COLO829 (cell line): ENCODE measurements at regions not wholly inside any gene's neighbourhood (a gene's known extent, or its start where the extent isn't known, plus 50 kb on each side); places are given as distances from the start of the nearest gene placed in this dataset.
"Not testable (repeated sequence)": the region's sequence is repeated elsewhere in the genome, so short reads cannot be mapped to it uniquely, and the experiment has no call there.

ENCODE experiments used
- DNase-seq: peaks from one replicate; pipeline ENCODE4 v3.0.0; 2012; ENCODE audit warnings: low spot score

DNA sequence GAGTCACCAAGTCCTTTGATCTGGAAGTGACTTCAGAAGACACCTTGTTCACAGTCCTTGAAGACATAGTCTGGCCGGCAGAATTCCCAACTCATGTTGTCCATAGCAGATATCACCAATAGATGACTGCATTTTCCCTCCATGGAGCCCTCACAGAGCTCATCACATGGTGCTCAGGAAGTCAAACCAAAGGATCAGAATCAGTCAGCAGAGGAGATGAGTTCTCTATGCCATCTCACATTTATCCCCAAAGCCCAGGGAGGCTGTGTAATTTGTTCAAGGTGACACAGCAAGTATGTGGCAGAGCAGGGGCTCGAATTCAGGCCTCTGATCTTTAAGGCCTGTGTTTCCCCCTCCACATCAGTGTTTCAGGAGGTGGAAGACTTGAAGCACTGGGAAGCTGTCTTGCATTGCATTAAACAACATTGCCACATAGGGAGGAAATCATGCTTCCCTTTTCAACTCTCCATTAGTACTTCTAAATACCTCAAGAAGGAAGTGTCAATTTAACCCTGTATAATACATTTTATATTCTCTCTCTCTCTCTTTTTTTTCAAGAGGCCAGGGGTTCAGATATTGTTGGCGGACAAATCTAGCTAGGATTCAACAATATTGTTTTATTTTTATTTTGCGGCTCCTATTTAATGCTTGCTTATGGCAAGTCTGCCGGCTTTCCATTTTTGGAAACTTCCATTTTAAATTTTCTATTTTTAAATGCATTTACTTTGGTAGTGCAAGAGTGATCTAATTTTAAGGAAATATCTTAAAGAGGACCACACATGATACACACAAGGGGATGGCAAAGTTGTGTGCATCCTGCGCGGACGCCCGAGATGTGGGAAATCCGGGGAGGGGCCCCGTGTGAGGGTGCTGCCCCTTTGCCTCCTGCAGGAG is 61.9 kb downstream of the NPIPB5 start:
- not testable (repeated sequence) for DNase-seq

- not testable (repeated sequence) for DNase-seq
Observed at GRCh38 chr16:22573225-22573530, 62.5 kb downstream of the NPIPB5 start.

DNA sequence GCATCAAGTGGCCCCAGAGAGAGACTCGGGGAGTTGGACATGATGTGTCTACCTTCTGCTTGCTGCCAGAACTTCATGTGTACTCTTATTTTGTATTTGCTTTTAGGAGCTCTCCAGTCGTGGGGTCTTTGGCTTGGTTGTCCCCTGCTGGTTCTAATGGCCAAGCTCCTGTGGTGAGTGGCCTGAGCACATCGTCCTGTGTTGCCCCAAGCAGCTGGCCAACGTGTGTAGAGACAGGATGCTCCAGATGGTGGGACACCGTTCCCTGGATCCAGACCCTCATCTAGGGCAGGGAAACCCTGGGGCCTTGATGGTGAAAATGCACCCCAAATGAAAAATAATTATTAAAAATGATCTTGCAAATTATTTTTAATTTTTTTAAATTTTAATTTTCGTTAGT is 65.8 kb downstream of the NPIPB5 start:
- not testable (repeated sequence) for DNase-seq

- DNase-seq = not testable (repeated sequence)
Observed at GRCh38 chr16:22583195-22583594, 72.5 kb downstream of the NPIPB5 start.

GRCh38 chr16:22584459-22584858 is 73.8 kb downstream of the NPIPB5 start:
- not testable (repeated sequence) for DNase-seq

DNA sequence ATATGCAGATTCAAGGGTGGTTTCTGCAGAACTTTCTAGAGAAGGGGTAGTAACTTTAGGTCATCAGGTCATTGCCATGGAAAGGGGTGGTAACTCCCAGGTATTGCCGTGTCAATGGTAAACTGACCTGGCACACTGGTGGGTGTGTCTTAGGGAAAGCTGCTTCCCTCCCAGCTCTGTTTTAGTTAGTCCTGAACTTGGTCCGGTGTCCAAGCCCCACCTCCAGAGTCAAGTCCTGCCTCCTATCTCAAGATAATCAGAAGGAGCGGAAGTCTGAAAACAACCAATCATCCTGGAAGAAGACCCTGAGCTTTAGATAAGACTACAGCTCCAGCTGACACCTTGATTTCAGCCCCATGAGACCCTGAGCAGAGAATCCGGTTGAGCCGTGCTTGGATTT is 74.2 kb downstream of the NPIPB5 start:
- not testable (repeated sequence) for DNase-seq

- not testable (repeated sequence) for DNase-seq
Observed at GRCh38 chr16:22585431-22585830, 74.7 kb downstream of the NPIPB5 start.

DNA sequence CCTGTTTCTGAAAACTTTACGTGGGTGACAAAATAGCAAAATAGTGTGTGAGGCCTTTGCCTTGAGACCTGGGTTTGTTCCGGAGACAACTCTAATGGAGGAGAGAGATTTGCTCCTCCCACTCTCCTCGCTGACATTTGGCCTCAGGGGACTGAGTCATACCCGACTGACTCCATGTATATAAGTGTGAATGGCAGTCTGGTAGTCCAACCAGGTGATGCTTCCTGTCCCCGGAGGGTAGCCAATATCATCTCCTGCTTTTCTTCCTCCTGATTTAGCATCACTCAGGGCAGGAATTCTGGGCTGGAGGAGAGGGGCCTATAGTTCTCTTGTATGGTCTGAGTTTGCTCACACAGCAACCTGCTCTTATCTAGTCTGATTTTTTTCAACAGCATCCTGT is 76.0 kb downstream of the NPIPB5 start:
- DNase-seq = not testable (repeated sequence)

- DNase-seq = not testable (repeated sequence)
Observed at GRCh38 chr16:22589757-22590156, 79.1 kb downstream of the NPIPB5 start.

DNA sequence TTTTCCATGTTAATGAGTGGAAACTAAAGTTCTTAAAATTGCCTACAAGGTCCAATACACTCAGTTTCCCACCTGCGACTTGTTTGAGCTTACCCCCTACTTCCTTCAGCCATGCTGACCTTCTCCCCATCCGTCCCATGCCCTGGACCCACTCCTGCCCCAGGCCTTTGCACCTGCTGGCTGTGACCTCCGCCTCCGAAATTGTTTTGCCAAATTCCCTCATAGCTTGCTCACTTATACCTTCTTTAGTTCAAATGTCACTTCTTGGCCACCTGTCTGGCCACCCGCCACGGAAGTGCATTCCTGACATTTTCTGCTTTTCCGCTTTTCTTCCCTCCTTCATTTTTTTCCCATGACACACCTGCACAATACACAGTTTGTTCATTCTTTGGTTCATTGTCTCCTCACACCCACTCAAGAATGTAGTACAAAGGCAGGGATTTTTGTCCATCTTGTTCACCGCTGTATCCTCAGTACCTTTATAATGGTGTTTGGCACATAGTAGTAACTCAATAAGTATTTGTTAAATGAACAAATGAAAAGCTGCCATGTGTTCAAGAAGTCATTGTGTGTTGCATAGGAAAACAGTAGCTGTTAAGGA is 85.9 kb downstream of the NPIPB5 start:
- not testable (repeated sequence) for DNase-seq

DNA sequence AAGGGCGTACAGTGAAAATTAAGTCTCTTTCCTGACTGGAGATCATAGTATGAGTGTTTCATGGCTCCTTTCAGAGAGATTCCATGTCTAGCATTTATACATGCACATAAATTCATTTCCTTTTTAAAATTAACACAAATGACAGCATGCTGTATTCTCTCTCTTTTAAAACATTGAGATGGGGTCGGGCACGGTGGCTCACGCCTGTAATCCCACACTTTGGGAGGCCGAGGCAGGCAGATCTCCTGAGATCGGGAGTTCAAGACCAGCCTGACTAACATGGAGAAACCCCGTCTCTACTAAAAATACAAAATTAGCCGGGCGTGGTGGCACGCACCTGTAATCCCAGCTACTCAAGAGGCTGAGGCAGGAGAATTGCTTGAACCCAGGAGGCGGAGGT is 93.1 kb downstream of the NPIPB5 start:
- not testable (repeated sequence) for DNase-seq

DNA sequence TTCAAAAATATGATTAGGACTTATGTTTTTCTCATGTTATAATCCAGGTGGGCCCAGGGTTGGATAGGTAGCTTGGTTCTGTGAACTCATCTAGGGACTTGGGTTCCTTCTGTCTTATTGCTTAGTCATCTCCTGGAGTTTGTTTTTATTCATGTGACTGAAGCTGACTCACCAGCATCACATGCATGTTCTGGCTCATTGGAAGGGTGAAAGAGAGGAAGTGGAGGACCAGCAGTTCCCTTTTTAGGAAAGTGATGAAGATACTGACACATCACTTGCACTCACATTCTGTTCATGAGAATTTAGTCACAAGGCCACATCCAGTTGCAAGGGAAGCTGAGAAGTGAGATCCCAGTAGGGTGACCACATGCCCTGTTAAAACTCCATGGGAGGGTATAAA is 95.9 kb downstream of the NPIPB5 start:
- DNase-seq = not testable (repeated sequence)

- not testable (repeated sequence) for DNase-seq
Observed at GRCh38 chr16:22609798-22610197, 99.1 kb downstream of the NPIPB5 start.

DNA sequence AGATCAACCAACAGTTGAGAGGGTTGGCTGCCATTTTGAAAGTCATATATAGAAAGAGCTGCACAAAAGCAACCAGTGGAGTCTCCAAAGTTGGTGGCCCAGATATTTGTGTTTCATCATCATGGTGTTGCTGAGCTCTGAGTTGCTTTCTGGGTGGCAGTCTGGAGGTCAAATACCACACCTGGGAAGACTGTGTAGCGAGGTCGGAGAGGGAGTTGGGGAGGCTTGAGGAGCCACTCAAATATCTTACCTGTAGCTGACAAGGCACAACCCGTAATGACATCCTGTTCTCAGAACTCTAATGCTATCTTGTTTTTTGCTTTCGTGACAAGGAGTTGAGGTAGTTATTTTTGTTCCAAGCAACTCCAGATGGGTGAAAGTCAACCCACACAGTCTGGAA is 100.4 kb downstream of the NPIPB5 start:
- not testable (repeated sequence) for DNase-seq

GRCh38 chr16:22614271-22614947 is 103.7 kb downstream of the NPIPB5 start:
- DNase-seq = peak; percentile 93

DNA sequence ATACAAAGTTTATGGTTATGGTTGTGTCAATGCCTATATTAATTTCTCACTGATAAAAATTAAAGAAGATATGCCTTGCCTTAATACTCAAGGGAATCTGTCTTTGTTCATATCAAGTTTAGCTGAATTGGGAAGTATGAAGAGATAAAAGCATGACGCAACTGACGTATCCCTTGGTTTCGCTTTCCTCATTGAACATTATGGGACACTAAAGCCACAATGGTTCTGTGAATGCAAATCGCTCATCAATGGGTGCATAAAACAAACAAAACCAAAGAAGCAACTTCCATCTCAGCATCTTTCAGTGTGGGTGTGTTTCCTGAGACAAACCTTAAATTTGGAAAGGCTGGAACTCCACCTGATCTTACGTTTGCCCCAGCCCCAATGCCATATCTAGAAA is 108.2 kb downstream of the NPIPB5 start:
- no peak for DNase-seq

DNA sequence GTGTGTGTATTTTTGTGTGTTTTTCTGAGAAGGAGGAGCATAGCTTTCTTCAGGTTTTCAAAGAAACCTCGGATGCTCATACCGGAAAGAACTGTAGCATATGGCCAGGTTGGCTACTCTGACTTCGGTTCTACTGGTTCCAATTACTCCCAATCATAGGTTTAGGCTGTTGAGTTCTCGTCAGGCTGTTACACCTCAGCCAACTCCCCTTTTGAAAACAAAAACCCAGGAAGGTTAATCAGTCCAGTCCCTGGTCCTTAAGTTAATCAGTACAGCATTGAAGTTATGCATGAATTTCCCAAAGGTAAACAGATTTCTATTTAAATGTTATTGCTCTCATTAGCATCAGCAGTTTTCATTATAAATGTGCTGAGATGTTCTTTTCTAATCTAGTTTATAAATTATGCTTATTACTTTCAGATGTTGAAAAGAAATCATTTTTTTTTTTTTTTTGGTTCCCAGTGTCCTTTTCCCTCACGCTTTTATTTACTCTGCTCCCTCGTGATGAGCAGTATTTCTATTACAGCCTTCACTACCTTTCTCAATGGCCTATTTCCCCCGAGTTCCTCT is 111.0 kb downstream of the NPIPB5 start:
- no peak for DNase-seq

- no peak for DNase-seq
Observed at GRCh38 chr16:22622703-22623102, 112.0 kb downstream of the NPIPB5 start.

DNA sequence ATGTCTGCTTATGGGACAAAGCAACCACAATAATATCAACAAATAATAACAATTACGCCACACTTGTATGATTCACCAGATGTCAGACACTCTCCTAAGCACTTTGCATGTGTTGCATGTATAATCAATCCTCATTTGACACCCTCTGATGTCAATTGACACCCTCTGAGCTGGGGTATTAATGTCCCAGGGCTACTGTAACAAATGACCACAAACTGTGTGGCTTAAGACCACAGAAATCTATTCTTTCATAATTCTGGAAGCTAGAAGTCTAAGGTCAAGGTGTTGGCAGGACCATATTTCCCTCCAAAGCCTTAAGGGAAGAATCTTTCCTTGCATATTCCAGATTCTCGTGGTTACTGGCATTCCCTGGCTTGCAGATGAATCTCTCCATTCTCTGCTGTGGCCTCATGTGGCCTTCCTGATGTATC is 112.7 kb downstream of the NPIPB5 start:
- DNase-seq = no peak

DNA sequence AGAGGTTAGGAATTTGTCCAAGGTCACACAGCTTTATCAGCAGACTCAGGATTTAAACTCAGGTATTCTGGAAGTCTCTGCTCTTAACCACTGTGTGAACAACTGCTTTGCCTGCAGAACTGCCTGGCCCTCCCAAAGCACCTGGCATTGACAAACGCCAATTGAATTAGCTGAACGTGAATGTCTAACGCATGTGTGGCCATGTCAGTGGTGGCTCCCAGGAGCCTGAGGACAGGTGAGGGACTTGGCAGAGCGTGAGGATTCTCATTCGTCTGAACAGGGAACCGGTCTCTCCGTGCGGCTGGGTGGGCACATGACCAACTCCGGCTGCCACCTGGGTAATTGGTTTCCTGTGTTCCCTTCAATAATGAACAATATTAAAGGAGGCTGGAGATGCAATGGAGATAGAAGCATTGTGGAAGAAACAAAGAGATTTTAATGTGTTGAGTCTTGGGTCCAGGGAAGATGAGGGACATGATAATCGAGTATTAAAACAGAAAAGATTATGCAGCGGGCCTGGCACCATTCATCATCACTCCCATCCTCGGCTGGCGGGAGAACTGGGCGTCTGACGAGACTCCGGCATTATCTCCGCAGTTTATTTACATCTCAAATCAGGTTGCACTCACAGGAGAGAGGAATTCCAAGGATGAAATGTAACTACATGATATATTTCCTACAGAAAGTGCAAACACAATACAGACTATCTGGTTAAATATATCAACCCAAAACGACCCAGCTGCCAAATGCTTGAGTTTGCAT is 113.5 kb downstream of the NPIPB5 start:
- no peak for DNase-seq

DNA sequence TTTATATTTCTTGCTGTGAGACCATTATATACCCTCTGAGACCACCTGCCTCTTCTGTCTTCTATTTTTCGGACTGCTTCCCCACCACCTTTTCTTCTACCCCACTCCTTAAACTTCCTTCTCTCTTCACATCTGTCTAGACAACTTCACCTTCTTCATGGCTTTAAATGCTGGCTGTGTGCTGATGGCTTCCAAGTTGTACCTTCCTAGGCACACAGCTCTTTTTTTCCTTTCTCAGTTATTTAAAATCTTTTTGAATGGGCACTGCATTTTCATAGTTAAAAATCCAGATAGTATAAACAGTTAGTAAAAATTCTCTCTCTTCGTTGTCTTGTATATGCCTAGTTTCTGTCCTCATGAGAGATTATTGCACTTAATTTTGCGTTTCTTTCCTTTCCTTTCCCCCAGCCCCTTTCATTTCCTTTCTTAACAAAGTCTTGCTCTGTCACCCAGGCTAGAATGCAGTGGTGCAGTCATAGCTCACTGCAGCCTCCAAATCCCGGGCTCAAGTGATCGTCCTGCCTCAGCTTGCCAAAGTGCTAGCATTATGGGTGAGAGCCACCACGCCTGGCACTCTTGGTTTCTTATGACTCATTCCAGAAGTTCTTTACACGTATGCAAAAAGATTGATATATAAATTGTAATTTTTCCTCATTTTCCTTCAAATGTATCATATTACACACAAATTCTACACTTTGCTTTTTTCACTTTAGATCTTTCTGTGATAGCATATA is 114.3 kb downstream of the NPIPB5 start:
- DNase-seq = no peak
